ENCODE measurements at regions not wholly inside any gene's neighbourhood (a gene's known extent, or its start where the extent isn't known, plus 50 kb on each side); places are given as distances from the start of the nearest gene placed in this dataset.

- TF ChIP-seq, protein P1, sequence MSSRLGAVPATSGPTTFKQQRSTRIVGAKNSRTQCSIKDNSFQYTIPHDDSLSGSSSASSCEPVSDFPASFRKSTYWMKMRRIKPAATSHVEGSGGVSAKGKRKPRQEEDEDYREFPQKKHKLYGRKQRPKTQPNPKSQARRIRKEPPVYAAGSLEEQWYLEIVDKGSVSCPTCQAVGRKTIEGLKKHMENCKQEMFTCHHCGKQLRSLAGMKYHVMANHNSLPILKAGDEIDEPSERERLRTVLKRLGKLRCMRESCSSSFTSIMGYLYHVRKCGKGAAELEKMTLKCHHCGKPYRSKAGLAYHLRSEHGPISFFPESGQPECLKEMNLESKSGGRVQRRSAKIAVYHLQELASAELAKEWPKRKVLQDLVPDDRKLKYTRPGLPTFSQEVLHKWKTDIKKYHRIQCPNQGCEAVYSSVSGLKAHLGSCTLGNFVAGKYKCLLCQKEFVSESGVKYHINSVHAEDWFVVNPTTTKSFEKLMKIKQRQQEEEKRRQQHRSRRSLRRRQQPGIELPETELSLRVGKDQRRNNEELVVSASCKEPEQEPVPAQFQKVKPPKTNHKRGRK (CRISPR knock-in tag; IDR thresholded peaks at IDR 0.05; ENCODE audit: borderline replicate concordance), result no peak
- no peak for TF ChIP-seq ZNF396 (CRISPR knock-in tag; IDR thresholded peaks at IDR 0.05; ENCODE audit: borderline replicate concordance)
- TF ChIP-seq TCF7 (CRISPR knock-in tag; IDR thresholded peaks at IDR 0.05; ENCODE audit: low read depth), result no peak
- TF ChIP-seq ATF2 (CRISPR knock-in tag; IDR thresholded peaks at IDR 0.05; ENCODE audit: borderline replicate concordance, low read depth), result no peak
- TF ChIP-seq, protein P2, sequence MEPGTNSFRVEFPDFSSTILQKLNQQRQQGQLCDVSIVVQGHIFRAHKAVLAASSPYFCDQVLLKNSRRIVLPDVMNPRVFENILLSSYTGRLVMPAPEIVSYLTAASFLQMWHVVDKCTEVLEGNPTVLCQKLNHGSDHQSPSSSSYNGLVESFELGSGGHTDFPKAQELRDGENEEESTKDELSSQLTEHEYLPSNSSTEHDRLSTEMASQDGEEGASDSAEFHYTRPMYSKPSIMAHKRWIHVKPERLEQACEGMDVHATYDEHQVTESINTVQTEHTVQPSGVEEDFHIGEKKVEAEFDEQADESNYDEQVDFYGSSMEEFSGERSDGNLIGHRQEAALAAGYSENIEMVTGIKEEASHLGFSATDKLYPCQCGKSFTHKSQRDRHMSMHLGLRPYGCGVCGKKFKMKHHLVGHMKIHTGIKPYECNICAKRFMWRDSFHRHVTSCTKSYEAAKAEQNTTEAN (CRISPR knock-in tag; IDR thresholded peaks at IDR 0.05), result no peak
- TF ChIP-seq MYBL2 (CRISPR knock-in tag; IDR thresholded peaks at IDR 0.05), result no peak
- TF ChIP-seq USF1 (CRISPR knock-in tag; IDR thresholded peaks at IDR 0.05), result no peak
- no peak for TF ChIP-seq ETV6 (CRISPR knock-in tag; IDR thresholded peaks at IDR 0.05)
- TF ChIP-seq, protein P3, sequence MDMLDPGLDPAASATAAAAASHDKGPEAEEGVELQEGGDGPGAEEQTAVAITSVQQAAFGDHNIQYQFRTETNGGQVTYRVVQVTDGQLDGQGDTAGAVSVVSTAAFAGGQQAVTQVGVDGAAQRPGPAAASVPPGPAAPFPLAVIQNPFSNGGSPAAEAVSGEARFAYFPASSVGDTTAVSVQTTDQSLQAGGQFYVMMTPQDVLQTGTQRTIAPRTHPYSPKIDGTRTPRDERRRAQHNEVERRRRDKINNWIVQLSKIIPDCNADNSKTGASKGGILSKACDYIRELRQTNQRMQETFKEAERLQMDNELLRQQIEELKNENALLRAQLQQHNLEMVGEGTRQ (CRISPR knock-in tag; IDR thresholded peaks at IDR 0.05), result no peak
Observed at GRCh38 chrX:142819461-142819860, 206.3 kb upstream of the SPANXN4 start (continued).

DNA sequence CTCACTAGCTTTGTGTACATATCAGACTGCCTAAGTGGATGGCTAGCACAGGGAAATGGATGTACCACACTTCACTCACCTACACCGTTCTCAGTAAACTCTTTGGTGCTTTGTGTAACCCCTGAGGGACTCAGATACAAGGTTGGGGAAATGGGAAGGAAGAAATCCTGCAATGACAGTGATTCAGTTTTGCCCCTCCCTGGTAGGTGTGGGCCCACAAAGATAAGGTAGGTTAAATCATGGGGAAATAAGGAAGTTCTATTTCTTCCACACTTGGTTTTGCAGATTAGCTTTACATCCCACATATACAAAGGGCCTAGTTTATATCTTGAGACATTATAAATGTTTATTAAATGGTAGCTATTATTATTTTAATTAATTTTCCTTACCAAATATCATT lies 197.6 kb upstream of the SPANXN4 start:
- ChIA-PET POLR2A (no interaction called here), CTCF (no interaction called here)
- ATAC-seq (no peak), DNase-seq (ENCODE audit: low spot score) (no peak)
- Mint-ChIP-seq H3K36me3 (peaks cover 17% of the 10 kb centered on the region), H3K9me3 (peaks cover 38% of the 10 kb centered on the region), H3K27ac (no peak overlapping the region), H3K27me3 (ENCODE audit: low read depth) (no peaks in the 10 kb centered on the region), H3K4me1 (no peaks in the 10 kb centered on the region), H3K4me3 (no peak overlapping the region)
- no peak for TF ChIP-seq ZNF423 (CRISPR knock-in tag; IDR thresholded peaks at IDR 0.05)
- no peak for TF ChIP-seq CREB1 (CRISPR knock-in tag; IDR thresholded peaks at IDR 0.05)
- TF ChIP-seq HMGA2 (CRISPR knock-in tag; IDR thresholded peaks at IDR 0.05), result no peak
- TF ChIP-seq, protein P4, sequence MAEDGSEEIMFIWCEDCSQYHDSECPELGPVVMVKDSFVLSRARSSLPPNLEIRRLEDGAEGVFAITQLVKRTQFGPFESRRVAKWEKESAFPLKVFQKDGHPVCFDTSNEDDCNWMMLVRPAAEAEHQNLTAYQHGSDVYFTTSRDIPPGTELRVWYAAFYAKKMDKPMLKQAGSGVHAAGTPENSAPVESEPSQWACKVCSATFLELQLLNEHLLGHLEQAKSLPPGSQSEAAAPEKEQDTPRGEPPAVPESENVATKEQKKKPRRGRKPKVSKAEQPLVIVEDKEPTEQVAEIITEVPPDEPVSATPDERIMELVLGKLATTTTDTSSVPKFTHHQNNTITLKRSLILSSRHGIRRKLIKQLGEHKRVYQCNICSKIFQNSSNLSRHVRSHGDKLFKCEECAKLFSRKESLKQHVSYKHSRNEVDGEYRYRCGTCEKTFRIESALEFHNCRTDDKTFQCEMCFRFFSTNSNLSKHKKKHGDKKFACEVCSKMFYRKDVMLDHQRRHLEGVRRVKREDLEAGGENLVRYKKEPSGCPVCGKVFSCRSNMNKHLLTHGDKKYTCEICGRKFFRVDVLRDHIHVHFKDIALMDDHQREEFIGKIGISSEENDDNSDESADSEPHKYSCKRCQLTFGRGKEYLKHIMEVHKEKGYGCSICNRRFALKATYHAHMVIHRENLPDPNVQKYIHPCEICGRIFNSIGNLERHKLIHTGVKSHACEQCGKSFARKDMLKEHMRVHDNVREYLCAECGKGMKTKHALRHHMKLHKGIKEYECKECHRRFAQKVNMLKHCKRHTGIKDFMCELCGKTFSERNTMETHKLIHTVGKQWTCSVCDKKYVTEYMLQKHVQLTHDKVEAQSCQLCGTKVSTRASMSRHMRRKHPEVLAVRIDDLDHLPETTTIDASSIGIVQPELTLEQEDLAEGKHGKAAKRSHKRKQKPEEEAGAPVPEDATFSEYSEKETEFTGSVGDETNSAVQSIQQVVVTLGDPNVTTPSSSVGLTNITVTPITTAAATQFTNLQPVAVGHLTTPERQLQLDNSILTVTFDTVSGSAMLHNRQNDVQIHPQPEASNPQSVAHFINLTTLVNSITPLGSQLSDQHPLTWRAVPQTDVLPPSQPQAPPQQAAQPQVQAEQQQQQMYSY (CRISPR knock-in tag; IDR thresholded peaks at IDR 0.05), result no peak
- TF ChIP-seq ZNF121 (CRISPR knock-in tag; IDR thresholded peaks at IDR 0.05), result no peak
- TF ChIP-seq ZNF396 (CRISPR knock-in tag; IDR thresholded peaks at IDR 0.05; ENCODE audit: borderline replicate concordance), result no peak
- TF ChIP-seq, protein P5, sequence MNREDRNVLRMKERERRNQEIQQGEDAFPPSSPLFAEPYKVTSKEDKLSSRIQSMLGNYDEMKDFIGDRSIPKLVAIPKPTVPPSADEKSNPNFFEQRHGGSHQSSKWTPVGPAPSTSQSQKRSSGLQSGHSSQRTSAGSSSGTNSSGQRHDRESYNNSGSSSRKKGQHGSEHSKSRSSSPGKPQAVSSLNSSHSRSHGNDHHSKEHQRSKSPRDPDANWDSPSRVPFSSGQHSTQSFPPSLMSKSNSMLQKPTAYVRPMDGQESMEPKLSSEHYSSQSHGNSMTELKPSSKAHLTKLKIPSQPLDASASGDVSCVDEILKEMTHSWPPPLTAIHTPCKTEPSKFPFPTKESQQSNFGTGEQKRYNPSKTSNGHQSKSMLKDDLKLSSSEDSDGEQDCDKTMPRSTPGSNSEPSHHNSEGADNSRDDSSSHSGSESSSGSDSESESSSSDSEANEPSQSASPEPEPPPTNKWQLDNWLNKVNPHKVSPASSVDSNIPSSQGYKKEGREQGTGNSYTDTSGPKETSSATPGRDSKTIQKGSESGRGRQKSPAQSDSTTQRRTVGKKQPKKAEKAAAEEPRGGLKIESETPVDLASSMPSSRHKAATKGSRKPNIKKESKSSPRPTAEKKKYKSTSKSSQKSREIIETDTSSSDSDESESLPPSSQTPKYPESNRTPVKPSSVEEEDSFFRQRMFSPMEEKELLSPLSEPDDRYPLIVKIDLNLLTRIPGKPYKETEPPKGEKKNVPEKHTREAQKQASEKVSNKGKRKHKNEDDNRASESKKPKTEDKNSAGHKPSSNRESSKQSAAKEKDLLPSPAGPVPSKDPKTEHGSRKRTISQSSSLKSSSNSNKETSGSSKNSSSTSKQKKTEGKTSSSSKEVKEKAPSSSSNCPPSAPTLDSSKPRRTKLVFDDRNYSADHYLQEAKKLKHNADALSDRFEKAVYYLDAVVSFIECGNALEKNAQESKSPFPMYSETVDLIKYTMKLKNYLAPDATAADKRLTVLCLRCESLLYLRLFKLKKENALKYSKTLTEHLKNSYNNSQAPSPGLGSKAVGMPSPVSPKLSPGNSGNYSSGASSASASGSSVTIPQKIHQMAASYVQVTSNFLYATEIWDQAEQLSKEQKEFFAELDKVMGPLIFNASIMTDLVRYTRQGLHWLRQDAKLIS (CRISPR knock-in tag; IDR thresholded peaks at IDR 0.05; ENCODE audit: borderline replicate concordance), result no peak
- TF ChIP-seq MYBL2 (CRISPR knock-in tag; IDR thresholded peaks at IDR 0.05), result no peak
- TF ChIP-seq TEAD1 (CRISPR knock-in tag; IDR thresholded peaks at IDR 0.05), result no peak
